ENCODE measurements at regions not wholly inside any gene's neighbourhood (a gene's known extent, or its start where the extent isn't known, plus 50 kb on each side); places are given as distances from the start of the nearest gene placed in this dataset.

DNA sequence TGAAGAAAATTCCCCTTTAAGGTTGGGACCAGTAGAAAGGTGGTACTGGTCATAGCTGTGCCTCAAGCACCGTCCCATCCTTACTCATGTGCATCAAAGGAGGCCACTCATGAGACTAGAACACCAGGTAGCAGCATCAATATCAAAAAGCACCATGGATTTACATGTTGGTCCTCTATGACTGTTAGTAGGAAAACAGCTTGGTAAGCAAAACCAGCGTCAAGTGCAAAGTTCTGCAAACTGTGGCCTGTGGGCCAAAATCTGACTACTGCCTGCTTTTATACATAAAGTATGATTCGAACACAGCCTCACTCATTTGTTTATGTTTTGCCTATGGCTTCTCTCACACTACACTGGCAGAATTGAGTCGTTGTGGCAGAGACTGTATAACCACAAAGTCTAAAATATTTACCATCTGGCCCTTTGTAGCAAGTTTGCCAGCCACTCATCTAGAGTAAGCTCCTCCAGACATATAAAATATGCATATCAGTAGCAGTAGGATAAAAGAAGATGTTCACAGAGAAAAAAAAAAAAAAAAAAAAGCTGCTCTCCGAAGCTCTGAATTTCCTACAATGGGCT lies 119.7 kb upstream of the CTNNA2 start:
- TF ChIP-seq, protein P1, sequence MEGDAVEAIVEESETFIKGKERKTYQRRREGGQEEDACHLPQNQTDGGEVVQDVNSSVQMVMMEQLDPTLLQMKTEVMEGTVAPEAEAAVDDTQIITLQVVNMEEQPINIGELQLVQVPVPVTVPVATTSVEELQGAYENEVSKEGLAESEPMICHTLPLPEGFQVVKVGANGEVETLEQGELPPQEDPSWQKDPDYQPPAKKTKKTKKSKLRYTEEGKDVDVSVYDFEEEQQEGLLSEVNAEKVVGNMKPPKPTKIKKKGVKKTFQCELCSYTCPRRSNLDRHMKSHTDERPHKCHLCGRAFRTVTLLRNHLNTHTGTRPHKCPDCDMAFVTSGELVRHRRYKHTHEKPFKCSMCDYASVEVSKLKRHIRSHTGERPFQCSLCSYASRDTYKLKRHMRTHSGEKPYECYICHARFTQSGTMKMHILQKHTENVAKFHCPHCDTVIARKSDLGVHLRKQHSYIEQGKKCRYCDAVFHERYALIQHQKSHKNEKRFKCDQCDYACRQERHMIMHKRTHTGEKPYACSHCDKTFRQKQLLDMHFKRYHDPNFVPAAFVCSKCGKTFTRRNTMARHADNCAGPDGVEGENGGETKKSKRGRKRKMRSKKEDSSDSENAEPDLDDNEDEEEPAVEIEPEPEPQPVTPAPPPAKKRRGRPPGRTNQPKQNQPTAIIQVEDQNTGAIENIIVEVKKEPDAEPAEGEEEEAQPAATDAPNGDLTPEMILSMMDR (IDR thresholded peaks at IDR 0.05; ENCODE audit: insufficient read depth, low read length) = no peak
- TF ChIP-seq POLR2AphosphoS5 (IDR thresholded peaks at IDR 0.05; ENCODE audit: low read depth) = no peak
- TF ChIP-seq, protein P2, sequence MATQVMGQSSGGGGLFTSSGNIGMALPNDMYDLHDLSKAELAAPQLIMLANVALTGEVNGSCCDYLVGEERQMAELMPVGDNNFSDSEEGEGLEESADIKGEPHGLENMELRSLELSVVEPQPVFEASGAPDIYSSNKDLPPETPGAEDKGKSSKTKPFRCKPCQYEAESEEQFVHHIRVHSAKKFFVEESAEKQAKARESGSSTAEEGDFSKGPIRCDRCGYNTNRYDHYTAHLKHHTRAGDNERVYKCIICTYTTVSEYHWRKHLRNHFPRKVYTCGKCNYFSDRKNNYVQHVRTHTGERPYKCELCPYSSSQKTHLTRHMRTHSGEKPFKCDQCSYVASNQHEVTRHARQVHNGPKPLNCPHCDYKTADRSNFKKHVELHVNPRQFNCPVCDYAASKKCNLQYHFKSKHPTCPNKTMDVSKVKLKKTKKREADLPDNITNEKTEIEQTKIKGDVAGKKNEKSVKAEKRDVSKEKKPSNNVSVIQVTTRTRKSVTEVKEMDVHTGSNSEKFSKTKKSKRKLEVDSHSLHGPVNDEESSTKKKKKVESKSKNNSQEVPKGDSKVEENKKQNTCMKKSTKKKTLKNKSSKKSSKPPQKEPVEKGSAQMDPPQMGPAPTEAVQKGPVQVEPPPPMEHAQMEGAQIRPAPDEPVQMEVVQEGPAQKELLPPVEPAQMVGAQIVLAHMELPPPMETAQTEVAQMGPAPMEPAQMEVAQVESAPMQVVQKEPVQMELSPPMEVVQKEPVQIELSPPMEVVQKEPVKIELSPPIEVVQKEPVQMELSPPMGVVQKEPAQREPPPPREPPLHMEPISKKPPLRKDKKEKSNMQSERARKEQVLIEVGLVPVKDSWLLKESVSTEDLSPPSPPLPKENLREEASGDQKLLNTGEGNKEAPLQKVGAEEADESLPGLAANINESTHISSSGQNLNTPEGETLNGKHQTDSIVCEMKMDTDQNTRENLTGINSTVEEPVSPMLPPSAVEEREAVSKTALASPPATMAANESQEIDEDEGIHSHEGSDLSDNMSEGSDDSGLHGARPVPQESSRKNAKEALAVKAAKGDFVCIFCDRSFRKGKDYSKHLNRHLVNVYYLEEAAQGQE (IDR thresholded peaks at IDR 0.05; ENCODE audit: insufficient replicate concordance, low read depth) = no peak
